ENCODE measurements at regions not wholly inside any gene's neighbourhood (a gene's known extent, or its start where the extent isn't known, plus 50 kb on each side); places are given as distances from the start of the nearest gene placed in this dataset.

DNA sequence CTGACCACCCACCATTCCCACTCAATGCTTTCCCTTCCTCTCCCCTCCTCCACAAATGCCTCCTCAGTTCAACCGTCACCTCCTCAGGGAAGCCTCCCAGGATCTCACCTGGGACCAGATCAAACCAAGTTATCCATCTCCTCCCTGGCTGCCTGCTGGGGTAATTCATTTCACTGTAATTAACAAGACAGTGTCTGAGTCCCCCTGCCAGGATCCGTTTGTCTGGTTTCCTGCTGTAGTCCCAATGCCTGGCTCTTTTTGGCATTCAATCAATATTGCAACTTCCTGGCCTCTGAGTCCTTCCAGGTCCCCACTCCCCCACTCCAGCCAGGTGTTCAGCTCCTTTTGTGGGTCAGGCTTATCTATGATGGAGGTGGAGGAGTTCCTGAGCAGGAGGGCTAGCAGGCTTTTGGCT, 687.7 kb downstream of the PTPRU start:
- TF ChIP-seq, protein P1, sequence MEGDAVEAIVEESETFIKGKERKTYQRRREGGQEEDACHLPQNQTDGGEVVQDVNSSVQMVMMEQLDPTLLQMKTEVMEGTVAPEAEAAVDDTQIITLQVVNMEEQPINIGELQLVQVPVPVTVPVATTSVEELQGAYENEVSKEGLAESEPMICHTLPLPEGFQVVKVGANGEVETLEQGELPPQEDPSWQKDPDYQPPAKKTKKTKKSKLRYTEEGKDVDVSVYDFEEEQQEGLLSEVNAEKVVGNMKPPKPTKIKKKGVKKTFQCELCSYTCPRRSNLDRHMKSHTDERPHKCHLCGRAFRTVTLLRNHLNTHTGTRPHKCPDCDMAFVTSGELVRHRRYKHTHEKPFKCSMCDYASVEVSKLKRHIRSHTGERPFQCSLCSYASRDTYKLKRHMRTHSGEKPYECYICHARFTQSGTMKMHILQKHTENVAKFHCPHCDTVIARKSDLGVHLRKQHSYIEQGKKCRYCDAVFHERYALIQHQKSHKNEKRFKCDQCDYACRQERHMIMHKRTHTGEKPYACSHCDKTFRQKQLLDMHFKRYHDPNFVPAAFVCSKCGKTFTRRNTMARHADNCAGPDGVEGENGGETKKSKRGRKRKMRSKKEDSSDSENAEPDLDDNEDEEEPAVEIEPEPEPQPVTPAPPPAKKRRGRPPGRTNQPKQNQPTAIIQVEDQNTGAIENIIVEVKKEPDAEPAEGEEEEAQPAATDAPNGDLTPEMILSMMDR (IDR thresholded peaks at IDR 0.05 in 4 of 5, conservative IDR thresholded peaks at IDR 0.05 in 1 of 5): no peak
- no peak for TF ChIP-seq POLR2A (IDR thresholded peaks at IDR 0.05)

All from gastrocnemius medialis (tissue), 4 donors.